Esophagus squamous epithelium (tissue), 5 donors: ENCODE measurements at regions not wholly inside any gene's neighbourhood (a gene's known extent, or its start where the extent isn't known, plus 50 kb on each side); places are given as distances from the start of the nearest gene placed in this dataset.

Experiments
- DNase-seq: peaks from one replicate; lab custom pipeline; 2025; lab: John Stamatoyannopoulos, UW
- H3K27ac ChIP-seq, 4 donors: fragments of 200-600 bp; sonication (generic); one replicate each; pipeline ENCODE4 v1.5.1; 2016 to 2019; ENCODE audit warnings: mild to moderate bottlenecking in 1 of 4
- H3K27me3 ChIP-seq, 4 donors: fragments of 200-600 bp; sonication (generic); 1 replicate in 3 of 4; 2 replicates in 1 of 4; pipeline versions ENCODE4 v1.5.1 to v1.6.0; 2017 to 2021; ENCODE audit warnings: antibody characterized with exemption in 1 of 4
- H3K36me3 ChIP-seq, 3 donors: fragments of 200-600 bp; sonication (generic); one replicate each; pipeline ENCODE4 v1.5.1; 2016 to 2019
- H3K4me1 ChIP-seq, 3 donors: fragments of 200-600 bp; sonication (generic); one replicate each; pipeline ENCODE4 v1.5.1; 2017 to 2019
- H3K4me3 ChIP-seq, 4 donors: fragments of 200-600 bp; sonication (generic); 1 replicate in 3 of 4; 2 replicates in 1 of 4; pipeline ENCODE4 v1.5.1; 2016 to 2019; ENCODE audit warnings: mild to moderate bottlenecking in 2 of 4, moderate library complexity in 1 of 4
- H3K9me3 ChIP-seq, 3 donors: fragments of 200-600 bp; sonication (generic); one replicate each; pipeline ENCODE4 v1.5.1; 2016 to 2019
- CTCF ChIP-seq, 6 experiments: fragments of 450-650 bp in 4 of 6; fragments of 200-600 bp in 2 of 6; sonication (generic) in 2 of 6; IDR thresholded peaks; one replicate each; pipeline ENCODE4 v1.5.1; 2016 to 2019; ENCODE audit warnings: antibody characterized with exemption in 6 of 6, mild to moderate bottlenecking in 4 of 6, moderate library complexity in 4 of 6
- POLR2A ChIP-seq, 4 donors: fragments of 450-650 bp; IDR thresholded peaks; one replicate each; pipeline ENCODE4 v1.6.1; 2017; ENCODE audit warnings: antibody characterized with exemption in 4 of 4, mild to moderate bottlenecking in 4 of 4, moderate library complexity in 3 of 4
- WGBS, 2 donors: methylation state at CpG; one replicate each; pipeline ENCODE4 v1.1.5; 2018; 5-methylcytosine and 5-hydroxymethylcytosine counted together
- intact Hi-C: fragments of 100-400 bp; cut with DNase I; formaldehyde crosslinking; loops from one replicate; pipeline ENCODE4 v1.15.0; 2022
- donor health status: DM: yes; HTN: yes; CAD: no.

- no peaks in the 10 kb centered on the region for H3K9me3 ChIP-seq
- peaks cover 0 to 4% (median 0%) of the 10 kb centered on the region in 3 donors for H3K4me1 ChIP-seq
- no peak for TF ChIP-seq POLR2A (IDR thresholded peaks at IDR 0.05)
- TF ChIP-seq CTCF (IDR thresholded peaks at IDR 0.05): no peak
- H3K36me3 ChIP-seq: no peaks in the 10 kb centered on the region
- 80 to 91% methylated on average over 6 to 9 of the region's 10 CpGs for WGBS, 2 donors
- intact Hi-C loops: no loop called here
- H3K4me3 ChIP-seq: no peak overlapping the region
- H3K27me3 ChIP-seq: no peaks in the 10 kb centered on the region
- no peak overlapping the region for H3K27ac ChIP-seq
- no peak for DNase-seq
Measured at GRCh38 chr6:168789699-168790098, 348.7 kb downstream of the SMOC2 start.

- intact Hi-C loops: no loop called here
Measured at GRCh38 chr6:168785720-168786511, 344.9 kb downstream of the SMOC2 start.

GRCh38 chr6:168784426-168784825 lies 343.4 kb downstream of the SMOC2 start:
- no peak for DNase-seq
- H3K27ac ChIP-seq: no peak overlapping the region
- no peaks in the 10 kb centered on the region for H3K36me3 ChIP-seq
- H3K4me1 ChIP-seq: peaks cover 0 to 4% (median 0%) of the 10 kb centered on the region in 3 donors
- peaks cover 0 to 3% (median 0%) of the 10 kb centered on the region in 4 donors for H3K27me3 ChIP-seq
- 63 to 71% methylated on average over 9 to 14 of the region's 14 CpGs for WGBS, 2 donors
- H3K4me3 ChIP-seq: no peak overlapping the region
- TF ChIP-seq POLR2A (IDR thresholded peaks at IDR 0.05): no peak
- TF ChIP-seq CTCF (IDR thresholded peaks at IDR 0.05): no peak
- intact Hi-C loops: no loop called here
- H3K9me3 ChIP-seq: no peaks in the 10 kb centered on the region

More at GRCh38 chr6:168785720-168786511, 344.9 kb downstream of the SMOC2 start:
- no peaks in the 10 kb centered on the region for H3K9me3 ChIP-seq
- H3K4me1 ChIP-seq: peaks cover 0 to 4% (median 0%) of the 10 kb centered on the region in 3 donors
- no peak overlapping the region for H3K27ac ChIP-seq
- DNase-seq: no peak
- TF ChIP-seq CTCF (IDR thresholded peaks at IDR 0.05) (no peak), POLR2A (IDR thresholded peaks at IDR 0.05) (no peak)
- peaks cover 0 to 3% (median 0%) of the 10 kb centered on the region in 4 donors for H3K27me3 ChIP-seq
- H3K36me3 ChIP-seq: no peaks in the 10 kb centered on the region
- WGBS, 2 donors: 46 to 55% methylated on average over 10 of the region's 10 CpGs
- no peak overlapping the region for H3K4me3 ChIP-seq

GRCh38 chr6:168783720-168784119 lies 342.7 kb downstream of the SMOC2 start:
- no peak for TF ChIP-seq CTCF (IDR thresholded peaks at IDR 0.05)

GRCh38 chr6:168782187-168782751 lies 341.3 kb downstream of the SMOC2 start:
- Histone ChIP-seq H3K9me3 (no peaks in the 10 kb centered on the region), H3K36me3 (no peaks in the 10 kb centered on the region), H3K4me3 (no peak overlapping the region), H3K27me3 (peaks cover 0 to 3% (median 0%) of the 10 kb centered on the region in 4 donors), H3K4me1 (peaks cover 0 to 8% (median 4%) of the 10 kb centered on the region in 3 donors), H3K27ac (no peak overlapping the region)
- WGBS, 2 donors: 59 to 82% methylated on average over 16 to 18 of the region's 18 CpGs
- no peak for DNase-seq
- intact Hi-C loops: no loop called here
- TF ChIP-seq POLR2A (IDR thresholded peaks at IDR 0.05): no peak
- no peak for TF ChIP-seq CTCF (IDR thresholded peaks at IDR 0.05)

More at GRCh38 chr6:168783720-168784119, 342.7 kb downstream of the SMOC2 start:
- peaks cover 0 to 4% (median 0%) of the 10 kb centered on the region in 3 donors for H3K4me1 ChIP-seq
- WGBS, 2 donors: 61 to 74% methylated on average over 11 of the region's 11 CpGs
- intact Hi-C loops: no loop called here
- DNase-seq: no peak
- H3K36me3 ChIP-seq: no peaks in the 10 kb centered on the region
- no peaks in the 10 kb centered on the region for H3K9me3 ChIP-seq
- H3K4me3 ChIP-seq: no peak overlapping the region
- H3K27ac ChIP-seq: no peak overlapping the region
- peaks cover 0 to 3% (median 0%) of the 10 kb centered on the region in 4 donors for H3K27me3 ChIP-seq
